GM23338 (cell line): ENCODE measurements at regions not wholly inside any gene's neighbourhood (a gene's known extent, or its start where the extent isn't known, plus 50 kb on each side); places are given as distances from the start of the nearest gene placed in this dataset.

ENCODE experiments used
- ATAC-seq: fragments of 200-7000 bp; cut with Tn5 transposase; 3 replicates; pipeline ENCODE4 v1.9.1; 2020
- DNase-seq: peaks from one replicate; pipeline ENCODE4 v3.0.0-alpha.2; 2015; ENCODE audit warnings: low spot score
- H2AFZ ChIP-seq: fragments of 200-600 bp; sonication (generic); 2 replicates; pipeline ENCODE4 v1.8.0; 2016; ENCODE audit warnings: antibody characterized with exemption, mild to moderate bottlenecking, moderate library complexity
- H3F3A ChIP-seq: fragments of 200-600 bp; sonication (generic); replicated peaks from 2 replicates; pipeline ENCODE4 v1.8.0; 2017; ENCODE audit warnings: antibody characterized with exemption, mixed run types, low read depth
- H3K27ac ChIP-seq: fragments of 200-600 bp; sonication (generic); 2 replicates; pipeline ENCODE4 v1.6.1; 2016; ENCODE audit warnings: low read depth
- H3K27me3 ChIP-seq: fragments of 200-600 bp; sonication (generic); 2 replicates; pipeline ENCODE4 v1.8.0; 2016; ENCODE audit warnings: mild to moderate bottlenecking, mixed run types, moderate library complexity; ENCODE audit not compliant: insufficient read depth
- H3K36me3 ChIP-seq: fragments of 200-600 bp; sonication (generic); 2 replicates; pipeline ENCODE4 v1.8.0; 2016; ENCODE audit warnings: mild to moderate bottlenecking; ENCODE audit not compliant: insufficient read depth
- H3K4me1 ChIP-seq: fragments of 200-600 bp; sonication (generic); 2 replicates; pipeline ENCODE4 v1.8.0; 2016; ENCODE audit warnings: mild to moderate bottlenecking, moderate library complexity; ENCODE audit not compliant: insufficient read depth
- H3K4me2 ChIP-seq: fragments of 200-600 bp; sonication (generic); 2 replicates; pipeline ENCODE4 v1.7.1; 2017; ENCODE audit warnings: mixed run types
- H3K4me3 ChIP-seq: fragments of 200-600 bp; sonication (generic); 2 replicates; pipeline ENCODE4 v1.6.1; 2016; ENCODE audit warnings: mixed run types
- H3K79me2 ChIP-seq: fragments of 200-600 bp; sonication (generic); replicated peaks from 2 replicates; pipeline ENCODE4 v1.8.0; 2017; ENCODE audit warnings: mild to moderate bottlenecking; ENCODE audit not compliant: insufficient read depth
- H3K9me2 ChIP-seq: fragments of 200-600 bp; sonication (generic); 2 replicates; pipeline ENCODE4 v1.8.0; 2017; ENCODE audit not compliant: insufficient read depth
- H4K20me1 ChIP-seq: fragments of 200-600 bp; sonication (generic); replicated peaks from 2 replicates; pipeline ENCODE4 v1.8.0; 2017; ENCODE audit warnings: mild to moderate bottlenecking; ENCODE audit not compliant: insufficient read depth
- H3K27ac Mint-ChIP-seq: 2 replicates; pipeline ENCODE4 v1.8.0; 2020; ENCODE audit warnings: inconsistent platforms, mild to moderate bottlenecking, moderate library complexity, mixed read lengths
- H3K27me3 Mint-ChIP-seq: 3 replicates; pipeline ENCODE4 v1.8.0; 2022; ENCODE audit warnings: low read depth, mild to moderate bottlenecking, moderate library complexity, mixed read lengths, inconsistent platforms; ENCODE audit not compliant: insufficient read depth, poor library complexity
- H3K36me3 Mint-ChIP-seq: 3 replicates; pipeline ENCODE4 v1.8.0; 2021; ENCODE audit warnings: low read depth, mild to moderate bottlenecking, inconsistent platforms, moderate library complexity, mixed read lengths
- H3K4me1 Mint-ChIP-seq: 3 replicates; pipeline ENCODE4 v1.8.0; 2020; ENCODE audit warnings: mild to moderate bottlenecking, inconsistent platforms, mixed read lengths
- H3K4me3 Mint-ChIP-seq: 3 replicates; pipeline ENCODE4 v1.8.0; 2021; ENCODE audit warnings: moderate library complexity, mild to moderate bottlenecking, inconsistent platforms, mixed read lengths
- H3K9me3 Mint-ChIP-seq: 3 replicates; pipeline ENCODE4 v1.8.0; 2020; ENCODE audit warnings: moderate library complexity, mild to moderate bottlenecking, inconsistent platforms, mixed read lengths
- CTCF ChIP-seq, 2 experiments: fragments of 200-600 bp in 1 of 2; sonication (generic) in 1 of 2; conservative IDR thresholded peaks; 2 replicates each; pipeline versions ENCODE4 v1.5.1 to v1.6.1; 2016 to 2017; ENCODE audit warnings: antibody characterized with exemption in 2 of 2, low read depth in 2 of 2, mild to moderate bottlenecking in 2 of 2, moderate library complexity in 1 of 2
- EZH2phosphoT487 ChIP-seq: fragments of 200-600 bp; sonication (generic); IDR thresholded peaks from one replicate; pipeline ENCODE4 v1.8.1; 2018; ENCODE audit warnings: antibody characterized with exemption; ENCODE audit not compliant: unreplicated experiment
- ZNF114 ChIP-seq: fragments of 250-450 bp; sonication (Bioruptor Pico); IDR thresholded peaks from 2 replicates; pipeline ENCODE4 v1.5.0; 2020; ENCODE audit warnings: mild to moderate bottlenecking, moderate library complexity
- ZNF331 ChIP-seq: fragments of 250-450 bp; sonication (Bioruptor Pico); IDR thresholded peaks from 2 replicates; pipeline ENCODE4 v1.5.0; 2020; ENCODE audit warnings: low read depth, mild to moderate bottlenecking, moderate library complexity
- ZNF462 ChIP-seq: fragments of 250-450 bp; sonication (Bioruptor Pico); IDR thresholded peaks from 2 replicates; pipeline ENCODE4 v1.5.0; 2020; ENCODE audit warnings: mild to moderate bottlenecking, moderate library complexity

GRCh38 chr2:11932962-11933361 is 186.5 kb downstream of the LPIN1 start (continued):
- TF ChIP-seq ZNF462 (CRISPR knock-in tag) (no peak), ZNF331 (CRISPR knock-in tag) (no peak), CTCF (conservative IDR thresholded peaks at IDR 0.05; ENCODE audit: low read depth in 2 of 2) (no peak)

- H3K27ac ChIP-seq: no peak overlapping the region
- H3K79me2 ChIP-seq: no peaks in the 10 kb centered on the region
- Mint-ChIP-seq H3K4me1 (no peaks in the 10 kb centered on the region), H3K36me3 (no peaks in the 10 kb centered on the region), H3K27ac (no peak overlapping the region), H3K9me3 (no peaks in the 10 kb centered on the region), H3K27me3 (no peaks in the 10 kb centered on the region), H3K4me3 (no peak overlapping the region)
- H3K4me2 ChIP-seq: no peak overlapping the region
- no peaks in the 10 kb centered on the region; the same call in 1 of the 2 replicates for H3K9me2 ChIP-seq
- no peak overlapping the region for H3K4me3 ChIP-seq
- 0 out of 2 replicates have a peak overlapping the region, but pooled peaks have one; percentile 28 for H2AFZ ChIP-seq
- no peaks in the 10 kb centered on the region for H3F3A ChIP-seq
- ATAC-seq (no peak), DNase-seq (no peak)
- no peak for TF ChIP-seq ZNF114 (CRISPR knock-in tag)
- TF ChIP-seq EZH2phosphoT487: no peak
- H3K4me1 ChIP-seq: no peaks in the 10 kb centered on the region
- H3K27me3 ChIP-seq: no peaks in the 10 kb centered on the region
- no peaks in the 10 kb centered on the region for H4K20me1 ChIP-seq
- H3K36me3 ChIP-seq: no peaks in the 10 kb centered on the region
Observed at GRCh38 chr2:11933854-11934253, 187.4 kb downstream of the LPIN1 start.
